Gastrocnemius medialis (tissue), 4 donors: ENCODE measurements at regions not wholly inside any gene's neighbourhood (a gene's known extent, or its start where the extent isn't known, plus 50 kb on each side); places are given as distances from the start of the nearest gene placed in this dataset.

Experiments
- POLR2A ChIP-seq, 2 donors: fragments of 450-650 bp; IDR thresholded peaks; one replicate each; pipeline ENCODE4 v1.6.1; 2017; ENCODE audit warnings: antibody characterized with exemption in 2 of 2, mild to moderate bottlenecking in 2 of 2, moderate library complexity in 2 of 2
- TF ChIP-seq, protein P1 (sequence below), 5 experiments: fragments of 450-650 bp in 3 of 5; fragments of 200-600 bp in 2 of 5; sonication (generic) in 2 of 5; IDR thresholded peaks in 4 of 5; conservative IDR thresholded peaks in 1 of 5; 1 replicate in 4 of 5; 2 replicates in 1 of 5; pipeline ENCODE4 v1.5.1; 2016 to 2019; ENCODE audit warnings: antibody characterized with exemption in 5 of 5, mild to moderate bottlenecking in 3 of 5, moderate library complexity in 3 of 5

GRCh38 chr2:234422273-234422732 is 74.6 kb downstream of the ARL4C start:
- TF ChIP-seq, protein P1, sequence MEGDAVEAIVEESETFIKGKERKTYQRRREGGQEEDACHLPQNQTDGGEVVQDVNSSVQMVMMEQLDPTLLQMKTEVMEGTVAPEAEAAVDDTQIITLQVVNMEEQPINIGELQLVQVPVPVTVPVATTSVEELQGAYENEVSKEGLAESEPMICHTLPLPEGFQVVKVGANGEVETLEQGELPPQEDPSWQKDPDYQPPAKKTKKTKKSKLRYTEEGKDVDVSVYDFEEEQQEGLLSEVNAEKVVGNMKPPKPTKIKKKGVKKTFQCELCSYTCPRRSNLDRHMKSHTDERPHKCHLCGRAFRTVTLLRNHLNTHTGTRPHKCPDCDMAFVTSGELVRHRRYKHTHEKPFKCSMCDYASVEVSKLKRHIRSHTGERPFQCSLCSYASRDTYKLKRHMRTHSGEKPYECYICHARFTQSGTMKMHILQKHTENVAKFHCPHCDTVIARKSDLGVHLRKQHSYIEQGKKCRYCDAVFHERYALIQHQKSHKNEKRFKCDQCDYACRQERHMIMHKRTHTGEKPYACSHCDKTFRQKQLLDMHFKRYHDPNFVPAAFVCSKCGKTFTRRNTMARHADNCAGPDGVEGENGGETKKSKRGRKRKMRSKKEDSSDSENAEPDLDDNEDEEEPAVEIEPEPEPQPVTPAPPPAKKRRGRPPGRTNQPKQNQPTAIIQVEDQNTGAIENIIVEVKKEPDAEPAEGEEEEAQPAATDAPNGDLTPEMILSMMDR (IDR thresholded peaks at IDR 0.05 in 4 of 5, conservative IDR thresholded peaks at IDR 0.05 in 1 of 5), result no peak
- no peak for TF ChIP-seq POLR2A (IDR thresholded peaks at IDR 0.05)
